ENCODE measurements at regions not wholly inside any gene's neighbourhood (a gene's known extent, or its start where the extent isn't known, plus 50 kb on each side); places are given as distances from the start of the nearest gene placed in this dataset.

DNA sequence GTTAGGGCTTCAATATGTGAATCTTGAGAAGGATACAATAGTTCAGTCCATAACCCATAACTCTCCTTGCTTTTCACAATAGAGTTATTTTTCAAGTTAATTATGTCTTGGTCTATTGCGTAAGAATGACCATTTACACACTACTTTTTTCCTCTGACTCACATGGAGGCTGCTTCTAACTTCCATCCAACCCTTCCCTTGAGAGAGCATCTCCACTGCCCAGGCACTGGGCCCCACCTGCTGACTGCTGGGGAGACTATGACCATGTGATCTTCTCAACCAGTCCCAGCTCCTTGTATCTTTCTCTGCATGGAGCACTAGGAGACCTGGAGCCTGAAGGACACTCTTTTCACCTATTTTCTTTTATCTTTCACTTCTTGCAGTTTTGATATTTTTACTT, 251.5 kb downstream of the GPD2 start:
- no peak for DNase-seq (ENCODE audit: low read depth, low spot score)
- Histone ChIP-seq H3K27me3 (replicated peaks in 1 of 2; ENCODE audit: control insufficient read depth in 2 of 2, insufficient read depth in 2 of 2, low read length in 1 of 2) (no peaks in the 10 kb centered on the region), H3K36me3 (ENCODE audit: control insufficient read depth in 2 of 2, insufficient read depth in 2 of 2, low read length in 1 of 2) (no peaks in the 10 kb centered on the region), H4K20me1 (ENCODE audit: control insufficient read depth, insufficient read depth) (no peaks in the 10 kb centered on the region), H3K79me2 (ENCODE audit: control insufficient read depth, insufficient read depth, low read length) (no peaks in the 10 kb centered on the region), H3K4me3 (no peak overlapping the region), H3K4me1 (ENCODE audit: control insufficient read depth, insufficient read depth, low read length) (no peaks in the 10 kb centered on the region), H3K4me2 (ENCODE audit: control insufficient read depth, insufficient read depth) (no peak overlapping the region), H3K9me3 (replicated peaks; ENCODE audit: control insufficient read depth, insufficient read depth, low read length) (no peaks in the 10 kb centered on the region), H3K27ac (ENCODE audit: control insufficient read depth, insufficient read depth) (no peak overlapping the region), H2AFZ (ENCODE audit: control insufficient read depth, low read depth, low read length) (no peak overlapping the region), H3K9ac (ENCODE audit: control insufficient read depth, insufficient read depth, low read length) (no peak overlapping the region)
- in situ Hi-C loops (cut with MboI) (no loop called here), intact Hi-C loops (cut with micrococcal nuclease; ENCODE audit: unreplicated experiment) (no loop called here)
- no peak for FAIRE-seq
- CTCF ChIA-PET: interaction anchor here (0.7 kb wide), 1 partner anchor 92 kb away, joined by 3 read pairs; no protein-coding TSS in a partner anchor
- RAD21 ChIA-PET (ENCODE audit: unreplicated experiment): no interaction called here
- no peak for ATAC-seq
- TF ChIP-seq, protein P1, sequence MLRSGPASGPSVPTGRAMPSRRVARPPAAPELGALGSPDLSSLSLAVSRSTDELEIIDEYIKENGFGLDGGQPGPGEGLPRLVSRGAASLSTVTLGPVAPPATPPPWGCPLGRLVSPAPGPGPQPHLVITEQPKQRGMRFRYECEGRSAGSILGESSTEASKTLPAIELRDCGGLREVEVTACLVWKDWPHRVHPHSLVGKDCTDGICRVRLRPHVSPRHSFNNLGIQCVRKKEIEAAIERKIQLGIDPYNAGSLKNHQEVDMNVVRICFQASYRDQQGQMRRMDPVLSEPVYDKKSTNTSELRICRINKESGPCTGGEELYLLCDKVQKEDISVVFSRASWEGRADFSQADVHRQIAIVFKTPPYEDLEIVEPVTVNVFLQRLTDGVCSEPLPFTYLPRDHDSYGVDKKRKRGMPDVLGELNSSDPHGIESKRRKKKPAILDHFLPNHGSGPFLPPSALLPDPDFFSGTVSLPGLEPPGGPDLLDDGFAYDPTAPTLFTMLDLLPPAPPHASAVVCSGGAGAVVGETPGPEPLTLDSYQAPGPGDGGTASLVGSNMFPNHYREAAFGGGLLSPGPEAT (IDR thresholded peaks at IDR 0.05; ENCODE audit: low read depth): no peak
- TF ChIP-seq RAD21 (IDR thresholded peaks at IDR 0.05; ENCODE audit: insufficient read depth, low read depth, low read length): no peak
- TF ChIP-seq SRF (IDR thresholded peaks at IDR 0.05; ENCODE audit: low read depth in 2 of 2, low read length in 2 of 2): no peak
- TF ChIP-seq ZBED1 (IDR thresholded peaks at IDR 0.05; ENCODE audit: borderline replicate concordance): no peak
- no peak for TF ChIP-seq LARP7 (IDR thresholded peaks at IDR 0.05)
- BruUV-seq (replicated peaks): no TSS peak
- SMC1A ChIA-PET (ENCODE audit: uncharacterized antibody, unreplicated experiment): no interaction called here
- WGBS (ENCODE audit: insufficient coverage, insufficient replicate concordance, low lambda C conversion rate, missing lambda C conversion rate): 94% methylated on average over 1 of the region's 1 CpG
- POLR2A ChIA-PET: no interaction called here

DNA sequence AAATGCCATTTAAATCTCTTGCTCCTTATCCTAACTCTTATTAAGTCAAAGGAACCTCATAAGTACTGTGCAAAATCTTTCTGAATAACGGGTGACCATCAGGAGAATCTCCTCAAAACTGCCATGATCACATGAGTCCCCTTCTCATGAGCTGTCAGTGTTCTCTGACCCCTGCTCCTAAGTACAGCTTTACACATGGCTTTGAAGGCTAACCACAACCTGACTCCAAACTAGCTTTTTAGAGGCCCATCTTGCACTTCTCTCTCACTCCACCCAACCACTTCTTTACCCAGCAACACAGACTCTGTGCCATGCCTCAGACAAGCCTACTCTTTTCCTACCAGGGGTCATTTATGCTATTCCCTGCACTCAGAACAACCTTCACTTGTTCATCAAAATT, 253.8 kb downstream of the GPD2 start:
- POLR2A ChIA-PET: no interaction called here
- Histone ChIP-seq H3K4me1 (ENCODE audit: control insufficient read depth, insufficient read depth, low read length) (no peaks in the 10 kb centered on the region), H3K9ac (ENCODE audit: control insufficient read depth, insufficient read depth, low read length) (no peak overlapping the region), H3K27ac (ENCODE audit: control insufficient read depth, insufficient read depth) (no peak overlapping the region), H3K4me2 (ENCODE audit: control insufficient read depth, insufficient read depth) (no peak overlapping the region), H3K79me2 (ENCODE audit: control insufficient read depth, insufficient read depth, low read length) (no peaks in the 10 kb centered on the region), H4K20me1 (ENCODE audit: control insufficient read depth, insufficient read depth) (no peaks in the 10 kb centered on the region), H3K4me3 (no peak overlapping the region), H3K36me3 (ENCODE audit: control insufficient read depth in 2 of 2, insufficient read depth in 2 of 2, low read length in 1 of 2) (no peaks in the 10 kb centered on the region), H3K27me3 (replicated peaks in 1 of 2; ENCODE audit: control insufficient read depth in 2 of 2, insufficient read depth in 2 of 2, low read length in 1 of 2) (no peaks in the 10 kb centered on the region), H2AFZ (ENCODE audit: control insufficient read depth, low read depth, low read length) (no peak overlapping the region), H3K9me3 (replicated peaks; ENCODE audit: control insufficient read depth, insufficient read depth, low read length) (no peaks in the 10 kb centered on the region)
- in situ Hi-C loops (cut with MboI) (no loop called here), intact Hi-C loops (cut with micrococcal nuclease; ENCODE audit: unreplicated experiment) (no loop called here)
- WGBS (ENCODE audit: insufficient coverage, insufficient replicate concordance, low lambda C conversion rate, missing lambda C conversion rate): 0% methylated on average over 1 of the region's 1 CpG
- no peak for DNase-seq (ENCODE audit: low read depth, low spot score)
- BruUV-seq (replicated peaks): no TSS peak
- CTCF ChIA-PET: interaction anchor here (0.7 kb wide), 1 partner anchor 885 kb away, joined by 8 read pairs; no protein-coding TSS in a partner anchor
- ATAC-seq: no peak
- no peak for FAIRE-seq
- SMC1A ChIA-PET (ENCODE audit: uncharacterized antibody, unreplicated experiment): interaction anchor here (0.6 to 1.5 kb wide), 2 partner anchors 9 to 26 kb away, joined by 3 to 5 read pairs; no protein-coding TSS in a partner anchor
- RAD21 ChIA-PET (ENCODE audit: unreplicated experiment): no interaction called here
- TF ChIP-seq EED (IDR thresholded peaks at IDR 0.05; ENCODE audit: low read depth) (no peak), PML (IDR thresholded peaks at IDR 0.05; ENCODE audit: low read length) (no peak), NR2C1 (IDR thresholded peaks at IDR 0.05) (no peak), SMAD1 (IDR thresholded peaks at IDR 0.05; ENCODE audit: low read depth, partially characterized antibody) (no peak), SRF (IDR thresholded peaks at IDR 0.05; ENCODE audit: low read depth in 2 of 2, low read length in 2 of 2) (no peak), SP1 (IDR thresholded peaks at IDR 0.05; ENCODE audit: low read depth, low read length) (no peak), TAF1 (IDR thresholded peaks at IDR 0.05; ENCODE audit: borderline replicate concordance, low read depth, low read length) (no peak), SPI1 (IDR thresholded peaks at IDR 0.05; ENCODE audit: borderline replicate concordance, insufficient read depth, low read depth, low read length) (no peak)
- TF ChIP-seq, protein P2, sequence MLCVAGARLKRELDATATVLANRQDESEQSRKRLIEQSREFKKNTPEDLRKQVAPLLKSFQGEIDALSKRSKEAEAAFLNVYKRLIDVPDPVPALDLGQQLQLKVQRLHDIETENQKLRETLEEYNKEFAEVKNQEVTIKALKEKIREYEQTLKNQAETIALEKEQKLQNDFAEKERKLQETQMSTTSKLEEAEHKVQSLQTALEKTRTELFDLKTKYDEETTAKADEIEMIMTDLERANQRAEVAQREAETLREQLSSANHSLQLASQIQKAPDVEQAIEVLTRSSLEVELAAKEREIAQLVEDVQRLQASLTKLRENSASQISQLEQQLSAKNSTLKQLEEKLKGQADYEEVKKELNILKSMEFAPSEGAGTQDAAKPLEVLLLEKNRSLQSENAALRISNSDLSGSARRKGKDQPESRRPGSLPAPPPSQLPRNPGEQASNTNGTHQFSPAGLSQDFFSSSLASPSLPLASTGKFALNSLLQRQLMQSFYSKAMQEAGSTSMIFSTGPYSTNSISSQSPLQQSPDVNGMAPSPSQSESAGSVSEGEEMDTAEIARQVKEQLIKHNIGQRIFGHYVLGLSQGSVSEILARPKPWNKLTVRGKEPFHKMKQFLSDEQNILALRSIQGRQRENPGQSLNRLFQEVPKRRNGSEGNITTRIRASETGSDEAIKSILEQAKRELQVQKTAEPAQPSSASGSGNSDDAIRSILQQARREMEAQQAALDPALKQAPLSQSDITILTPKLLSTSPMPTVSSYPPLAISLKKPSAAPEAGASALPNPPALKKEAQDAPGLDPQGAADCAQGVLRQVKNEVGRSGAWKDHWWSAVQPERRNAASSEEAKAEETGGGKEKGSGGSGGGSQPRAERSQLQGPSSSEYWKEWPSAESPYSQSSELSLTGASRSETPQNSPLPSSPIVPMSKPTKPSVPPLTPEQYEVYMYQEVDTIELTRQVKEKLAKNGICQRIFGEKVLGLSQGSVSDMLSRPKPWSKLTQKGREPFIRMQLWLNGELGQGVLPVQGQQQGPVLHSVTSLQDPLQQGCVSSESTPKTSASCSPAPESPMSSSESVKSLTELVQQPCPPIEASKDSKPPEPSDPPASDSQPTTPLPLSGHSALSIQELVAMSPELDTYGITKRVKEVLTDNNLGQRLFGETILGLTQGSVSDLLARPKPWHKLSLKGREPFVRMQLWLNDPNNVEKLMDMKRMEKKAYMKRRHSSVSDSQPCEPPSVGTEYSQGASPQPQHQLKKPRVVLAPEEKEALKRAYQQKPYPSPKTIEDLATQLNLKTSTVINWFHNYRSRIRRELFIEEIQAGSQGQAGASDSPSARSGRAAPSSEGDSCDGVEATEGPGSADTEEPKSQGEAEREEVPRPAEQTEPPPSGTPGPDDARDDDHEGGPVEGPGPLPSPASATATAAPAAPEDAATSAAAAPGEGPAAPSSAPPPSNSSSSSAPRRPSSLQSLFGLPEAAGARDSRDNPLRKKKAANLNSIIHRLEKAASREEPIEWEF (IDR thresholded peaks at IDR 0.05; ENCODE audit: insufficient replicate concordance, low read depth, low read length): no peak
